Retina (tissue), 1 donor: ENCODE measurements at regions not wholly inside any gene's neighbourhood (a gene's known extent, or its start where the extent isn't known, plus 50 kb on each side); places are given as distances from the start of the nearest gene placed in this dataset.

Experiments used
- DNase-seq: peaks from one replicate; pipeline ENCODE4 v3.0.0-alpha.2; 2016

- DNase-seq: no peak
Observed at GRCh38 chr4:147368948-147369347, 111.9 kb upstream of the EDNRA start.

DNA sequence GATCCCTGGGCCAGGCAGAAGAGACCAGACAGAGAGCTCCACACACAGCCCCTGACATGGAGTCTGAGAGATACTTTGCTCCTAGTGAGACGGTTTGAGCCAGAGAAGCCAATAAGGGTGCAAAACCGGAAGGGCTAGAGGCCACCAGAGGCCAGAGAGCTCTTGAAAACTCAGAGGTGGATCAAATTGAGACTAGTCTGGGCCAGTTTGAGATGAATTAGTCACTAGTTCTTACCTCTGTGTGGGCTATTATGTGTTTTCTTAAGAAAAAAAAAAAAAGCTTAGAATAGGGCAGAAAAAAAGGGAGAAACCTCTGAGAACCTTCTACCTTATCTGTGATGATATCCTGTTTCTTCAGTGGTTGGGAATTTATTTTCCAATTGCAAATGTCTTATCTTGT, 110.4 kb upstream of the EDNRA start:
- no peak for DNase-seq

- no peak for DNase-seq
Observed at GRCh38 chr4:147370881-147371280, 110.0 kb upstream of the EDNRA start.

- DNase-seq: no peak
Observed at GRCh38 chr4:147371661-147372060, 109.2 kb upstream of the EDNRA start.

DNA sequence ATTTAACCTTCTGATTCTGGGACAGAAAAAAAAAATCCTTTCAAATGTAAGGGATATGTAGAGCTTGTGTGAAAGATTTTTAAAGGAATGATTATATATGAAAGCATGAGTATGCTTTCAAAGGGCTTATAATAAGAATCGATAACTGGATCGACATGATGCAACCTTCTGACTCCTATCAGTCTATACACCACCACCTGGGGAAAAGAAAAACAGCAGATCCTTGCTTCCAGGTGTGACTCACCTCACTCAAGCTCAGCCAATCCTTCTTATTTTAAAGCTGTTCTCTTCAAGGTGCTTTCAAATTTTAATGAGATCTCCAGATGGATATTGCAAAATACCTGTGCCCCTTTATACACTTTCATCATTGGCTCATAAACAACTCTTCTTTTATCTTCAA, 102.1 kb upstream of the EDNRA start:
- DNase-seq: no peak

GRCh38 chr4:147381749-147382148, 99.1 kb upstream of the EDNRA start:
- no peak for DNase-seq

- DNase-seq: no peak
Observed at GRCh38 chr4:147388018-147388417, 92.9 kb upstream of the EDNRA start.

GRCh38 chr4:147396105-147396504, 84.8 kb upstream of the EDNRA start:
- no peak for DNase-seq

DNA sequence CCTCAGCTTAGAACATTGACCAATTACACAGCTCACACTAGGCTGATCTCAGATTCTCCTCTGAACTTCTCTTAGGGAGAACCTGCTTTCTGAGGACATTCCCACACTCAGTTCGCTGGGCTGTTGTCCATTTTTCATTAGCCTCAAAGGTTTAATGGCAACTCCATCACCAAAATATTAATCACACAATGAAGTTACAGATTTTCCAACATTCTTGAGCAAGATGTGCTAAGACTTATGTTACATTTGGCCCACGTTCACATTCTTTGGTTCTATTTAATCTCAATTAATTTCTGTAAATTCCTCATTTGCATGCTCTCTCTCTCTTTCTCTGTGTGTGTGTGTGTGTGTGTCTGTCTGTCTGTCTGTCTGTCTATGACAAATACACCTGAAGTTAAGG, 82.3 kb upstream of the EDNRA start:
- DNase-seq: no peak

GRCh38 chr4:147400721-147401120, 80.2 kb upstream of the EDNRA start:
- no peak for DNase-seq

- no peak for DNase-seq
Observed at GRCh38 chr4:147401221-147401620, 79.7 kb upstream of the EDNRA start.

- DNase-seq: no peak
Observed at GRCh38 chr4:147407261-147408045, 73.4 kb upstream of the EDNRA start.

- no peak for DNase-seq
Observed at GRCh38 chr4:147408189-147408588, 72.7 kb upstream of the EDNRA start.

GRCh38 chr4:147409350-147409749, 71.5 kb upstream of the EDNRA start:
- DNase-seq: no peak

DNA sequence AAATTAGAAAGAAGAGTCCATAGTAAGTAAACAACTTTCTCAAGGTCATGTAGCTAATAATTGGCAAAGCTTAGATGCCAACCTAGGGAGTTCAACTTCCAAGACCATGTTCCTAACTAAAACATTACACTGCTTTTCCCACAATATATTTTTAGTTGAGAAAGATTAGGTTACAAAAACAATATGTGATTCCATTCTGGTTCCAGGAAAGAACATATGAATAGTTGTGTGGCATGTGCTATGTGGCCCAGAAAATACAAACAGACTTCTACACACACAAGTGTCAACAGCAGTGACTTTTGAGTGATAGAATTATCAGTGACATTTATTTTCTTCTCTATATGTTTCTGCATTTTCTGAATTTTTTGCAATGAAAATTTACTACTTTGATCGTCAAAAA, 62.7 kb upstream of the EDNRA start:
- no peak for DNase-seq

- no peak for DNase-seq
Observed at GRCh38 chr4:147421456-147421855, 59.4 kb upstream of the EDNRA start.

DNA sequence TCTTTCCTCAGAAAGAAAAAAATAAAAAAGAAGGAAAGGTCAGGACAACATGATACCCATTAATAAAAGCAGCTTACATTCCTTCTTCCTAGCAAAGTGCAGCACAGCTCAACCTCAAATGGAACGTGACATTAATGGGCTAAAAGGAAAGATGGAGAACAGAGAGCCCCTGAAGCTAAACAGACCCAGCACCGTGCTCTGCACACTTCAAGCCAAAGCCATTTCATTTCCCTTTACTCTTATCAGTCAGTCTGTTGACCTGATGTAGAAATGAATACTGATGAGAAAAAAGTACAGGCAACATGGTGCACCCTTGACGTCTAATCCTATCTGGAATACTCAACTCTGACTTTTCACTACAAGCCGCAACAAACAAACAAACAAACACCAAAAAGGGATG, 57.7 kb upstream of the EDNRA start:
- DNase-seq: no peak

DNA sequence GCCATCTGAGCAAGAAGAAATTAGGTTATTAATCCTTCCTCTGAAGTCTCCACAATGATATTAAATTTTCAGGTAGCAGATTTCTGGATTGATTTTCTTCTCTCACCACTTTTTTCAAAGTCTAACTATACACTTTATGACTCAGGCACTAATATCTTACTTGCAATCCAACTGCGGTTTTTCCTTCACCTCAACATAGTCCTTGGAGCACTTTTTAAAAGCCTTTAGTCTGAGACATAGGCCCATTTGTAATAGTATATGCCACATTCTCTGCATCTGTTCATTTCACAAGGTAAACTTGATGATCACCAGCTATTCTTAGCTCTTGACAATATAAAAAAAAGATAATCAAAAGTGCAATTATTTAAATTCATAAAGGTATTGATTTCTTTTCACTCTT, 55.9 kb upstream of the EDNRA start:
- no peak for DNase-seq

DNA sequence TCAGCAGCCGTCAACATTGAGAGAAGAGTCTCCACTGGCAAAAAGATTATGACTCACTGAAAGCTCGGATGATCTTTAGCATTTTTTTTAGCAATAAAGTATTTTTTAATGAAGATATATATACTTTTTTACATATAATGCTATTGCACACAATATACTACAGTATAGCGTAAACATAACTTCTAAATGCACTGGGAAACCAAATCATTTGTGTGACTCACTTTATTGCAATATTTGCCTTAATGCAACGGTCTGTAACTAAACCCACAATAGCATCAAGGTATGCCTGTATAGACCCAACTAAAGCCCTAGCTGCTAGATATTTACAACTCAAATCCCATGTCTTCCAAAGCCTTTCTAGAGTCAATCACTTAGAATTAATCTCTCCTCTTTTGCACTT, 52.3 kb upstream of the EDNRA start:
- DNase-seq: no peak

DNA sequence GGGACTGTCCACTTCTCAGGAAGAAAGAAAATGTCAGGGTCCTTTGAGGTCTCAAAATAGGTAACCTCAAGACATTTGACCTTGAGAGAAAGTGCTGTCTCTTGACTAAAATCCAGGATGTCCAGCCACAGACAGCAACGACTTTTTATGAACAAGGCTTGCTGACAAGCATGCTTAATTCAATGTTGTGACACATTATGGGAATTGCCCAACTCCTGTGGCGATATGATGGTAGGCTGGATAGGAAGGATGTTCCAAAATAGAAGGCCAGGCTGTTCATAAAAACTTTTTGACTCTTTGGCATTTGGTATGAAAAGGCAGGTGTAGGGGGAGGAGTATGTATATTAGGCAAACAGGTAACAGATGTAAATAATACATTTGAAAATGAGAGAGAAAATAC, 50.8 kb upstream of the EDNRA start:
- DNase-seq: no peak
